IMR-90 (cell line): ENCODE measurements at regions not wholly inside any gene's neighbourhood (a gene's known extent, or its start where the extent isn't known, plus 50 kb on each side); places are given as distances from the start of the nearest gene placed in this dataset.

ENCODE experiments used
- ATAC-seq: fragments of 200-7000 bp; cut with Tn5 transposase; 2 replicates; pipeline ENCODE4 v1.9.1; 2020; ENCODE audit warnings: low read depth, mild to moderate bottlenecking, moderate library complexity
- BruUV-seq: library from RNA; stranded (reverse); fragments of 400-500 nt; replicated peaks from 2 replicates; lab custom pipeline; 2021; lab: Mats Ljungman, UMichigan
- CTCF ChIA-PET: fragments of 300-600 bp; formaldehyde crosslinking; extraction: SDS; loops from one replicate; lab custom pipeline; 2021; ENCODE audit warnings: antibody characterized with exemption; lab: Yijun Ruan, JAX
- POLR2A ChIA-PET: fragments of 300-600 bp; sonication (Branson Sonifier 250); formaldehyde crosslinking; loops from one replicate; lab custom pipeline; 2022; ENCODE audit warnings: antibody characterized with exemption; ENCODE audit not compliant: unreplicated experiment; lab: Charles Lee
- DNase-seq: peaks from one replicate; pipeline ENCODE4 v3.0.0; 2013
- H2AFZ ChIP-seq: replicated peaks from 2 replicates; pipeline ENCODE3; 2013; ENCODE audit warnings: low read length, mild to moderate bottlenecking; ENCODE audit not compliant: poor library complexity
- H2AK5ac ChIP-seq: 2 replicates; pipeline ENCODE4 v1.6.1; 2013; ENCODE audit warnings: low read depth, low read length, inconsistent platforms
- H2AK9ac ChIP-seq: replicated peaks from 2 replicates; pipeline ENCODE3; 2013; ENCODE audit warnings: mild to moderate bottlenecking, low read depth, low read length, moderate library complexity; ENCODE audit not compliant: poor library complexity
- H2BK120ac ChIP-seq: 2 replicates; pipeline ENCODE4 v1.6.1; 2013; ENCODE audit warnings: low read depth, low read length, inconsistent platforms
- H2BK15ac ChIP-seq: 3 replicates; pipeline ENCODE4 v1.6.1; 2013; ENCODE audit warnings: low read depth, low read length, inconsistent platforms
- H2BK20ac ChIP-seq: 2 replicates; pipeline ENCODE4 v1.6.1; 2013; ENCODE audit warnings: low read depth, mild to moderate bottlenecking, inconsistent platforms, low read length, moderate library complexity
- H2BK5ac ChIP-seq: 2 replicates; pipeline ENCODE4 v1.6.1; 2013; ENCODE audit warnings: mild to moderate bottlenecking, low read depth, low read length, inconsistent platforms; ENCODE audit not compliant: poor library complexity, severe bottlenecking
- H3K14ac ChIP-seq: replicated peaks from 2 replicates; pipeline ENCODE4 v1.6.1; 2013; ENCODE audit warnings: low read depth, low read length, inconsistent platforms
- H3K18ac ChIP-seq: 2 replicates; pipeline ENCODE4 v1.6.1; 2013; ENCODE audit warnings: low read depth, low read length, control low read depth
- H3K23ac ChIP-seq: 2 replicates; pipeline ENCODE4 v1.6.1; 2013; ENCODE audit warnings: low read depth, low read length, inconsistent platforms
- H3K27ac ChIP-seq: 2 replicates; pipeline ENCODE4 v1.5.1; 2013; ENCODE audit warnings: mild to moderate bottlenecking, control low read depth, low read length; ENCODE audit not compliant: insufficient read depth
- H3K27me3 ChIP-seq: 2 replicates; pipeline ENCODE4 v1.6.1; 2013; ENCODE audit warnings: low read length; ENCODE audit not compliant: control insufficient read depth, insufficient read depth
- H3K36me3 ChIP-seq: 2 replicates; pipeline ENCODE4 v1.6.1; 2013; ENCODE audit warnings: low read length, mixed read lengths; ENCODE audit not compliant: control insufficient read depth, insufficient read depth
- H3K4ac ChIP-seq: 2 replicates; pipeline ENCODE4 v1.6.1; 2013; ENCODE audit warnings: low read depth, low read length, inconsistent platforms
- H3K4me1 ChIP-seq: 2 replicates; pipeline ENCODE4 v1.6.1; 2013; ENCODE audit warnings: low read length, mixed read lengths; ENCODE audit not compliant: control insufficient read depth, insufficient read depth
- H3K4me2 ChIP-seq: 2 replicates; pipeline ENCODE4 v1.6.1; 2013; ENCODE audit warnings: low read depth, mild to moderate bottlenecking, control low read depth, low read length, moderate library complexity
- H3K4me3 ChIP-seq: 2 replicates; pipeline ENCODE4 v1.5.1; 2013; ENCODE audit warnings: low read depth, mild to moderate bottlenecking, control low read depth, low read length, moderate library complexity; ENCODE audit not compliant: insufficient read depth
- H3K56ac ChIP-seq: 2 replicates; pipeline ENCODE4 v1.6.1; 2013; ENCODE audit warnings: low read length, inconsistent platforms; ENCODE audit not compliant: insufficient read depth; ENCODE audit errors: extremely low read depth
- H3K79me1 ChIP-seq, 2 experiments: 2 replicates each; pipeline ENCODE4 v1.6.1; 2013; ENCODE audit warnings: low read length in 2 of 2, inconsistent platforms in 1 of 2, low read depth in 1 of 2
- H3K9ac ChIP-seq: 2 replicates; pipeline ENCODE4 v1.6.1; 2013; ENCODE audit warnings: low read depth, low read length, control low read depth
- H3K9me1 ChIP-seq: 2 replicates; pipeline ENCODE4 v1.6.1; 2013; ENCODE audit warnings: low read length, inconsistent platforms; ENCODE audit not compliant: insufficient read depth
- H3K9me3 ChIP-seq: 2 replicates; pipeline ENCODE4 v1.6.1; 2013; ENCODE audit warnings: low read length; ENCODE audit not compliant: control insufficient read depth, insufficient read depth
- H4K20me1 ChIP-seq: 2 replicates; pipeline ENCODE4 v1.6.1; 2013; ENCODE audit warnings: low read length, inconsistent platforms; ENCODE audit not compliant: insufficient read depth
- H4K5ac ChIP-seq: 2 replicates; pipeline ENCODE4 v1.6.1; 2013; ENCODE audit warnings: mild to moderate bottlenecking, low read depth, low read length, control low read depth
- H4K8ac ChIP-seq, 2 experiments: 2 replicates each; pipeline ENCODE4 v1.6.1; 2013; ENCODE audit warnings: low read depth in 2 of 2, low read length in 2 of 2, control low read depth in 1 of 2, inconsistent platforms in 1 of 2
- H4K91ac ChIP-seq: 2 replicates; pipeline ENCODE4 v1.6.1; 2013; ENCODE audit warnings: low read depth, low read length, inconsistent platforms; ENCODE audit not compliant: insufficient read depth
- BHLHE40 ChIP-seq: fragments of 150-350 bp; IDR thresholded peaks from 2 replicates; pipeline ENCODE4 v1.6.1; 2016; ENCODE audit warnings: mild to moderate bottlenecking, low read depth, low read length
- CEBPB ChIP-seq: IDR thresholded peaks from 2 replicates; pipeline ENCODE4 v1.6.1; 2012; ENCODE audit warnings: low read depth, low read length, improper control_type of control experiment
- CHD1 ChIP-seq: IDR thresholded peaks from 2 replicates; pipeline ENCODE4 v1.6.1; 2012; ENCODE audit warnings: low read depth, low read length, improper control_type of control experiment
- CTCF ChIP-seq: conservative IDR thresholded peaks from 2 replicates; pipeline ENCODE4 v1.5.1; 2012; ENCODE audit warnings: mild to moderate bottlenecking, low read depth, low read length, improper control_type of control experiment
- ELK1 ChIP-seq: fragments of 150-350 bp; IDR thresholded peaks from 2 replicates; pipeline ENCODE4 v1.6.1; 2016; ENCODE audit warnings: low read depth, mild to moderate bottlenecking, low read length, moderate library complexity, borderline replicate concordance
- FOS ChIP-seq: fragments of 150-350 bp; IDR thresholded peaks from 2 replicates; pipeline ENCODE4 v1.6.1; 2016; ENCODE audit warnings: low read depth, low read length
- MAFK ChIP-seq: IDR thresholded peaks from 2 replicates; pipeline ENCODE4 v1.6.1; 2012; ENCODE audit warnings: low read depth, low read length, improper control_type of control experiment
- MAZ ChIP-seq: IDR thresholded peaks from 2 replicates; pipeline ENCODE4 v1.6.1; 2012; ENCODE audit warnings: low read depth, mild to moderate bottlenecking, low read length, improper control_type of control experiment, moderate library complexity, borderline replicate concordance
- MXI1 ChIP-seq: IDR thresholded peaks from 2 replicates; pipeline ENCODE4 v1.6.1; 2012; ENCODE audit warnings: low read depth, mild to moderate bottlenecking, low read length, moderate library complexity, borderline replicate concordance
- NFE2L2 ChIP-seq: fragments of 150-350 bp; IDR thresholded peaks from 2 replicates; pipeline ENCODE4 v1.6.1; 2016; ENCODE audit warnings: low read depth, mild to moderate bottlenecking, low read length
- POLR2A ChIP-seq: IDR thresholded peaks from 2 replicates; pipeline ENCODE4 v1.6.1; 2012; ENCODE audit warnings: mild to moderate bottlenecking, low read depth, low read length
- RAD21 ChIP-seq: IDR thresholded peaks from 2 replicates; pipeline ENCODE4 v1.6.1; 2012; ENCODE audit warnings: low read length, improper control_type of control experiment
- RCOR1 ChIP-seq: IDR thresholded peaks from 2 replicates; pipeline ENCODE4 v1.6.1; 2012; ENCODE audit warnings: mild to moderate bottlenecking, low read length, improper control_type of control experiment; ENCODE audit not compliant: insufficient replicate concordance
- RFX5 ChIP-seq: IDR thresholded peaks from 2 replicates; pipeline ENCODE4 v1.8.0; 2012; ENCODE audit warnings: low read depth, mild to moderate bottlenecking, low read length, moderate library complexity
- SMC3 ChIP-seq: fragments of 150-350 bp; IDR thresholded peaks from 2 replicates; pipeline ENCODE4 v1.6.1; 2016; ENCODE audit warnings: low read depth, mild to moderate bottlenecking, antibody characterized with exemption, low read length, moderate library complexity
- USF2 ChIP-seq: fragments of 150-350 bp; IDR thresholded peaks from 2 replicates; pipeline ENCODE4 v1.6.1; 2017; ENCODE audit warnings: mild to moderate bottlenecking, antibody characterized with exemption, low read length, low read depth
- WGBS, 2 experiments: methylation state at CpG; one replicate each; pipeline versions ENCODE4 v1.1.5 to v1.1.7; 2013; ENCODE audit warnings: missing lambda C conversion rate in 2 of 2; ENCODE audit not compliant: insufficient read length in 1 of 2; ENCODE audit errors: extremely low coverage in 2 of 2; 5-methylcytosine and 5-hydroxymethylcytosine counted together
- dilution Hi-C: fragments of 300-500 bp; cut with HindIII; formaldehyde crosslinking; loops from one replicate; pipeline ENCODE4 v1.14.3; 2018; ENCODE audit warnings: low sequenced_read_pairs; ENCODE audit not compliant: unreplicated experiment
- in situ Hi-C: fragments of 300-500 bp; cut with MboI; formaldehyde crosslinking; loops from 3 replicates; pipeline ENCODE4 v1.14.3; 2019; ENCODE audit warnings: low sequenced_read_pairs, inconsistent platforms, mixed read lengths
- intact Hi-C: fragments of 100-400 bp; cut with micrococcal nuclease; formaldehyde crosslinking; loops from 2 replicates; pipeline ENCODE4 v1.10.0; 2022

- CTCF ChIA-PET: no interaction called here
- DNase-seq: no peak
These were observed 308.0 kb upstream of the LMO3 start for GRCh38 chr12:16913832-16914490.

More at GRCh38 chr12:16913832-16914490, 308.0 kb upstream of the LMO3 start:
- Histone ChIP-seq H3K4me2 (no peak overlapping the region), H2AFZ (no peak overlapping the region), H3K9me1 (no peaks in the 10 kb centered on the region), H2AK5ac (no peak overlapping the region), H3K23ac (no peak overlapping the region), H3K4me3 (no peak overlapping the region), H4K8ac (no peak overlapping the region), H3K4me1 (no peaks in the 10 kb centered on the region), H3K36me3 (no peaks in the 10 kb centered on the region), H4K5ac (no peak overlapping the region), H3K18ac (no peak overlapping the region), H3K27ac (no peak overlapping the region), H3K4ac (no peak overlapping the region), H3K14ac (no peak overlapping the region), H3K9me3 (peaks cover 18% of the 10 kb centered on the region), H4K91ac (no peak overlapping the region), H2BK120ac (no peak overlapping the region), H4K20me1 (no peaks in the 10 kb centered on the region), H3K79me1 (no peaks in the 10 kb centered on the region), H2BK20ac (no peak overlapping the region), H3K9ac (no peak overlapping the region), H3K27me3 (no peaks in the 10 kb centered on the region), H2AK9ac (no peak overlapping the region), H2BK15ac (no peak overlapping the region), H3K56ac (no peak overlapping the region), H2BK5ac (no peak overlapping the region)
- TF ChIP-seq MXI1 (no peak), MAZ (no peak), NFE2L2 (no peak), USF2 (no peak), RFX5 (no peak), FOS (no peak), BHLHE40 (no peak), RCOR1 (no peak), RAD21 (no peak), MAFK (no peak), CHD1 (no peak), POLR2A (no peak), CEBPB (no peak), CTCF (no peak), ELK1 (no peak), SMC3 (no peak)
- dilution Hi-C loops: no loop called here
- intact Hi-C loops: no loop called here
- ATAC-seq: no peak
- no CpG with 5 or more reads among the region's 1 CpG for WGBS, 2 experiments
- no TSS peak for BruUV-seq
- POLR2A ChIA-PET: no interaction called here
- in situ Hi-C loops: no loop called here
